GM21367 (cell line): ENCODE measurements at regions not wholly inside any gene's neighbourhood (a gene's known extent, or its start where the extent isn't known, plus 50 kb on each side); places are given as distances from the start of the nearest gene placed in this dataset.

Experiments
- ATAC-seq: cut with Tn5 transposase; IDR thresholded peaks from one replicate; pipeline ENCODE4 v1.9.1; 2021; ENCODE audit not compliant: unreplicated experiment

DNA sequence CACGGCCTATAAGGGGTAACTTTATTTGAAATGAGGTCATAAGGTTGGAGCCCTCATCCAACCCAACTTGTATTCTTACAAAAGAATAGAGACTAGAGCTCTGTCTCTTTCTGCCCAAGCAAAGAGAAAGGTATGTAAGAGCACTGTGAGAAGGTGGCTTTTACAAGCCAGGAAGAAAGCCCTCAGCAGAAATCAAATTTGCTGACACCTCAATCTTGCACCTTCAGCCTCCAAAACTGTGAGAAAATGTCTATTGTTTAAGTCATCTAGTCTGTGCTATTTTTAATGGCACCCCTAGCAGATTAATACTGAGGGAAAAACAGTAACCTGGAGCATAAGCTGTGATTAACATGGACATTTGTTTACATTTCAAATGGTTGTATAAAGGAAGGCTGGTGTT lies 860.7 kb downstream of the PCDH7 start:
- no peak for ATAC-seq

DNA sequence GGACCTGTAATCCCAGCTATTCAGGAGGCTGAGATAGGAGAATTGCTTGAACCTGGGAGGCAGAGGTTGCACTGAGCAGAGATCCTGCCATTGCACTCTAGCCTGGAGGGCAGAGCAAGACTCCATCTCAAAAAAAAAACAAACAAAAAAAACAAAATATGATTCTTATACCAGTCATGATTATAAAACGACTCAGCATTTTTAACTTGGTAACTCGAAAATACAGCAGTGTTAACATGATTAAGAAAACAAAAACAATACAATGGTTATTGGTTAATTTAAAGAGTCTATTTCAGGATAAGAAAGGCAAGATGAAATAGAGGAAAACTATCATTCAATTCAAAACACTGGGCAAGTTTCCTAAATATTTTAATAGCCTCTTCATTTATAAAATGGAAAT lies 865.3 kb downstream of the PCDH7 start:
- no peak for ATAC-seq

DNA sequence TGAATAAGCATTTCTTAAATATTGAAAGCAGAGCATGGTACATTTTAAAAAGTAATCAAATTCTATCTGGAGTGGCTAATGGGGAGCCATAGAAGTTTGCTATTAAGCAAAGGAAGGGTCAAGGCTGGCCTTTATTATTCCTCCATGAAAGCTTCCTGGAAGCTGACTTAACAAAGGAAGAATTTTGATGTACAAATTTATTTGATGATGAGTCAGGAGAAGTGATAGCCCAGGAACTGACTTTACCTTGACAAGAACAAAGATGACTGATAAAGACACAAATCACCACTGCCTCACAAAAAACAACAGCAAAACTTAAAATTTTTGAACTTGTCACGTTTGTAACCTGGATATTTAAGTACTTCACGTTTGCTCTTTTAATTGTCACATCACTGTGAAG lies 872.1 kb downstream of the PCDH7 start:
- ATAC-seq, result no peak

DNA sequence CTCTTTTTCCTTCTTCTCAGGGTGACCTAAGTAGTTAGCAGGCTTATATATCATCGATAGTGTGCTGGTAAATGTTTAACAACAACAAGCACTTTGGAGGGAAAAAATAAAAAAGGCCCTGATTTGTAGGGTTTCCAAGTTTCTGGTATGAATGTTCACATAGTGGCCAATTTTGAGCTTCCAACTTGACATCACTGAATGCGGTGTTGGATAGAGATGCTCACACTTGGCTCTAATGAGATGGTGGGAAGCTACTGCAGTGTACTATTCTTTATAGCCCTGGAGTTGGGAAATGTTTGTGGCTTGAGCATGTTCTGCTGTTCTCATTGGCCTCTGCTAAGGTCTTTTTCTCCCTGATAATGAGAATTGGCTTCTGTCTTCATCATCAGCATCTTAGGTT lies 875.3 kb downstream of the PCDH7 start:
- no peak for ATAC-seq

DNA sequence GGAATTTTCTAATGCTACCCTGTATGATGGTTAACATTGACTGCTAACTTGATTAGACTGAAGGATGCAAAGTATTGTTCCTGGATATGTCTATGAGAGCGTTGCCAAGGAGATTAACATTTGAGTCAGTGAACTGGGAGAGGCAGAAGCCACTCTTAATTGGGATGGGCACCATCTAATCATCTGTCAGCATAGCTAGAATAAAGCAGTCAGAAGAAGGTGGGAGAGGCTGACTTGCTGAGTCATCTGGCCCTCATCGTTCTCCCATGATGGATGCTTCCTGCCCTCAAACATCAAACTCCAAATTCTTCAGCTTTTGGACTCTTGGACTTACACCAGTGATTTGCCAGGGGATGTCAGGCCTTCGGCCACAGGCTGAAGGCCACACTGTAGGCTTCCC lies 878.5 kb downstream of the PCDH7 start:
- ATAC-seq, result no peak

DNA sequence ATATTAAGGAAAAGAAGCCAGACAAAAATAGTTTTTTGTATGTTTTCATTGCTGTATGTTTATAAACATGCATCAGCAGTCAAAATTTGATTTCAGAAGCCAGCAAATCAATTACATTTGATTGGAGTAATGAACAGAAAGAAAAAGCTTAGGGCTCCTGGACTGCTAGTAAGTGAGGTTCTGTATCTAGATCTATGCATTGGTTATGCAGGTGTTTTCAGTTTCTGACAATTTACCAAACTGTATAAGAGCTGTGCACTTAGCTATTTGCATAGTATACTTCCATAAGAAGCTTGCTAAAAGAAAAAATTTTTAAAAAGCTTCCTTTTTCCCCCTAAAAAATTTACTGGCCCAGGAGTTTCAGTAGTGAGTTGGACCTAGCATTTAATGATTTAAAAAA lies 881.6 kb downstream of the PCDH7 start:
- no peak for ATAC-seq

DNA sequence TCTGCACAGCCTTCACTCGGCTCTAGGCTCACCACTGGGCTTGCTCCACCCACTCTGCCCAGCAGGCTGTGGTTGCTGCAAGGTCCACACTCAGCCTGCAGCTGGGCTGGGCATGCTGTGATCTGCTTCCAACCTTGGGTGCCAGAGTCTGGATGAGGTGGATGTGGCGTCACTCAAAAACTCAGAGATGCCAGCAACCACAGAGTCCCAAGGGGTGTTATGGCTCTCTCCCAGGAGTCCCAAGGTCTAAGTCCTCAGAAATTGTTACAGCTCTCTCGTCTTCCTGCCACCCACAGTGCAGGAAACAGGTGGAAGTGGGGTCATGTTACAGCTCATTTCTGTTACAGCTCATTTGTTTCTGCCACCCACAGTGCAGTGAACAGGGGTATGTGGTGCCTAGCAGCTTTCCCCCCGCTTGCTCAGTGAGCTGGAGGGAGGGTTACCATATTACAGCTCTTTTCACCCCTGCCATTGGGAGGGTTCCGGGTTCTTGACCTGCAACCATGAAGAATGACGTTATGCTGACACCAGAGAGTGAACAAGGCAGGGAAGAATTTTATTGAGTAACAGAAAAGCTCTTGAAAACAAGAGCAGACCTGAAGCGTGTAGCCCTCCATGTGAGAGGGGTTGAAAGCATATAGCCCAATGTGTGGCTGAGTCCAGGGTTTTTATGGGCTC lies 893.9 kb downstream of the PCDH7 start:
- no peak for ATAC-seq

DNA sequence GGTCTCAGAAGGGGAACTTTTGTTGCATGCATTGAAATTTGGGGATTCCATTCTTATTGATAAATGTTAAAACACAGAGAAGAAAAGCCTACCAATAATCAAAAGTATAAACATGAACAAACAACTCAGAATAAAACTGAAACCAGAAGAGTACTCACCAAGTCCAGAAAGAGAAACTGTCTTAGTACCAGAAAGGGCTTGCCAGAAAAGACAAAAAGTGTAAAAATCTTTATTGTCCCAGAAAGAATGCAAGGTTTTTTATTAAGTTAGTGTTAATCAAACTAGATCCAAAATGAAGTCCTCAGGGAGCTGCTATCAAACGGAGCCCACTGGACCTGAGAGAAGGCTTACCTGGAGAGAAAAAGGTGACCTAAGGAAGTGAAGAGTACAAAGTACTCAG lies 897.5 kb downstream of the PCDH7 start:
- ATAC-seq, result no peak

DNA sequence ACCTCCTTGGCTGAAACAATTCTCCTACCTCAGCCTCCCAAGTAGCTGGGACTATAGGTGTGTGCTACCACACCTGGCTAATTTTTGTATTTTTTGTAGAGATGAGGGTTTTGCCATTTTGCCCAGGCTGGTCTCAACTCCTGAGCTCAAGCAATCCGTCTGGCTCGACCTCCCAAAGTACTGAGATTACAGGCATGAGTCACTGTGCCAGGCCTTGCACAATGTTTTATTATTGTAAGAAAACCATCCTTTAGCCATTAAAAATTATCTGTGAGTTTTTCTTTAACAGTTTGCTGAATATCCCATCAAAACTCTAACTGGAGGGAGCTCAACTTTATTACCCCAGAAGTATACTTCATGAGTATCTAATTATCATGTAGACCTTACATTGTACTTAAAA lies 900.3 kb downstream of the PCDH7 start:
- no peak for ATAC-seq

DNA sequence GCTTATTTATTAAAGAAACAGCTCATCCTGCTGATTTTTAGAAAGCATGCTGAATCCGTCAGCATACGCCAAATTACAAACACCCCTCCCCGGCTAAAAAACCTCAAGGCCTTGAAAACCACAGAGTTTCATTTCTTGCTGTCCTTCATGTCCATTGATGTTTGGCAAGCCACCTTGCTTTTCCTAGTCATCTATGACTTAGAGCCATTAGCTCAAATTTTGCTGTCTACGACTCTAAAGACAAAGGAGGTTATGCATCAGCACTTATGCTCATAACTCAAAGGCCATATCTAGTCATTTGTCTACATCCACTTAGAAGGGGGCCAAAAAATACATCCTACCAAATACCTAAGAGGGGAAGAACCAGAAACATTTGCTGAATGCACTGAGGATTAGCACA lies 925.1 kb downstream of the PCDH7 start:
- no peak for ATAC-seq

DNA sequence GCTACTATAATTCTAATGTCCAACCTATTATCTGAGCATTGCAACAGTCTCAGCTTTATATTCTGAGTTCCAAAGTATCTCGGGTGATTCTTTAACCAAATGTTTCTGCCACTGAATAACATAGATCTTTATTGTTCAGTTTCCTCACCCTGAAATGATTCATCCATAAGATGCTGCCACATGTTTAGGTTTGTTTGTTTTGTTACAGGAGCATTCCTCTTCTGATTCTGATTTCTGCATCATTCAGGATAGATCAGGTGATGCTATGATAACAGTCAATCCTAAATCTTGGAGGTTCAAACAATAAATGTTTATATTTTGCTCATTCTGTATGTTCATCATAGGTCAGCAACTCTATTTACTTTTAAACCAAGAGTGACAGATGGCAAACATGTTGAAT lies 927.6 kb downstream of the PCDH7 start:
- no peak for ATAC-seq

DNA sequence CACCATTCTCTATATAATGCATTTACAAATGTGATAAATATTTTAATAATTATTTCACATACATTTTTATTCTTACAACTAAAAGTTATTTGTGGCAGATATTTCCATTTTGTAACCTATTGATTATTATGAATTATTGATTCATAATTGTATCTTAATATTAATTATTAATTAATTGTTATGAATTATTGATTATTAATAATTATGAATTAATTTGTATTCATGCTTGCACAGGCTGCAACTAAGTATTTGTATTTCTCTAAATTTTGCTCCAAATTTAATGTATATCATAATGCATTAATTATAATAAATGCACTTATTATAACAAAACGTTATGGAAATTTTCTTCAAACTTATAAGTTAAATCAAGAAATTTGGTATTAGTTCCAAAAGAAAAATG lies 929.7 kb downstream of the PCDH7 start:
- no peak for ATAC-seq

DNA sequence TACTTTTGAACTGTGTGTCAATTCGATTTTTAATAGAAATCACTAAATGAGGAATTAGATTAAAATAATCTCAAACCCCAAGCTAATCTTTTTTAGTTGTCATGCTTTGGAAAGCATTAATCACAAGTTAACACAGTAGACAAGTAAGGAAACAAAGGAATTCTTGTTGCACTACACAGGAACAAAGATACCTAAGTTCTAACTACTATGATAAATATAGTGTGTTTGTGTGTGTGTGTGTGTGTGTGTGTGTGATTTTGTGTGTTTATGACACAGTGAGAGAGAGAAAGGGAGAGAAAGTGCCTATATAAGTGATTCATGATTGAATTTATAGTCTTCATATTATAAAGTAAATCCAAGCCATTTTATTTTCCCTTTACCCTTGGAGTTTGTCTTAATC lies 931.4 kb downstream of the PCDH7 start:
- ATAC-seq, result no peak

DNA sequence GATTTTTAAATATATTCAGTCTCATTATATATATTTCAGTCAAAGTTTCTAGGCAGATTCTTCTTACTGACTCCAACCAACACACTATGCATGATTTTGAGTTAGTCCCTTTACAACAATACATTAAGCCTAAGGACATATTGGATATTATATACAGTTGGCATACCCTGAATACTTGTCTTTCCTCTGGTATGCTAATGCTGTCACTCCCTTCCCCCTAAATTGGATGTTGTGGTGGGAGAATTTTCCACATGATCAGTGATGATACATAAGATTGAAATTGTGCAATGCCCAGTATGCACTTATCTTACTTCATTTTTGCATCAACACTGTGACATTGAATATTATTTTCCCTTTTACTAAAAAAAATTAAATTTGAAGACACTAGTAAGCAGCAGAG lies 935.2 kb downstream of the PCDH7 start:
- ATAC-seq, result no peak

DNA sequence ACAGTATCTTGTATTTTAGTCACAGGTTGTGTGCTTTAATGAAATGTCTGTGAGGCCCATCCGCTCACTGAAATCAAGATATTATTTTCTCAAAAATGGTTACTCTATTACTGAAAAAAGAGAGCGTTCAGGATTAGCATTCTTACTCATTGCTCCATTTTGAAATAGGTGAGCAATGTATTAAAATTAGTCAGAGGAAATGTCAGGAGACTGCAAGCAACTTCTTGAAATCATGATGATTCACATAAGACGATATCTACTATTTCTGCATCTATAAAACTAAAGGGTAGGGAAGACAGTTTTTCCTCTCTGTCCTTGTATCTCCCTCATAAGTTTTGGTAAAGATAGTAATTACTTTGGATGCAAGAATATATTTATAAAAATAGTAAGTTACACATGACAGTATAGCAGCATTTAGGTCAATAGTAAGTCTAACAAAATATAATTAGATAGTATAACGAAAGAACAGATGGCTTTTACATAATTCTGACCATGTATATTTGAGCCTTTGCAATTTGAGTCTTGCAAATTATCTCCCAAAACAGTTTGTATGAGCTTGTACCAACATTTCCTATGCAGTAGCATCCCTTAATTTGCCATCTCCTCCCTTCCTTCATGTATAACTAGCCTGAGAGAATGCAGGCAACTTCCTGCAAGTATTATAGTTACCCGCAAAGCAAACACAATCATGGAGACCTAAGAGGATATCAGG lies 937.8 kb downstream of the PCDH7 start:
- no peak for ATAC-seq

DNA sequence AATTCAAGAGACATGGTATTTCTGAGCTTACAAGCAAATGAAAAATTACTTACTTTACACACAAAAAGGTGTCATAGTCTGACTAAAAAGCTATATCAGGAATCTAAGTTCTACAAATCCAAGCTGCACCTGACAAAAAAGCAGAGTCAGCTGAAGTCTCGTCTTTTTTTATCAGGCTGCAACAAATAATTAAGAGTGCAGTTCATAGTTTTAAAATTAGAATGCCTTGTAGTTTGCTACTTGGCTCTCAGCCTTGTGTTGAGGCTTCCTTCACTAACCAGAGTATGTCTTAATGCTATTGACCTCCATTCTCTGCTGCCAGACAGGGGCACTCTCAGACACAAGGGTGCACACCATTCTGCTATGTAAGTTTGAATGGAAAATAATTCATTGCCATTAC lies 940.7 kb downstream of the PCDH7 start:
- ATAC-seq, result no peak

DNA sequence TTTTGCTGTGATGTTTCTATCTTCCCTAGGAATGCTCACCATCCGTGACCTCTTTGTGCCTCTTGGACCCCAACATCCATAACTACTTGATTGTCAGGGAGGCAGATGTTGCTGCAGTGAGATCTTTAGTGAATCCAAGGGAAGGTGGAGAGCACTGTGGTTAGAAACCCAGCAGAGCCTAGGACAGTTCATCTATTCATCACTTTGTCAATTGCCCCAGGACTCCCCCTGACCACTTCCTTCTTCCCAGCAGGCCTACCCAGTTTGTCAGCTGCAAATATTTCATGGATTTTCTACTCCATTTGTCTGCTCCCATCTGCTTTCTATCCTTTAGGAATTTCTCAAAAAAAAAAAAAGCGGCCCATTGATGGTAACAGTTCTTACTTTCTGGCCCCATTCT lies 942.8 kb downstream of the PCDH7 start:
- no peak for ATAC-seq

DNA sequence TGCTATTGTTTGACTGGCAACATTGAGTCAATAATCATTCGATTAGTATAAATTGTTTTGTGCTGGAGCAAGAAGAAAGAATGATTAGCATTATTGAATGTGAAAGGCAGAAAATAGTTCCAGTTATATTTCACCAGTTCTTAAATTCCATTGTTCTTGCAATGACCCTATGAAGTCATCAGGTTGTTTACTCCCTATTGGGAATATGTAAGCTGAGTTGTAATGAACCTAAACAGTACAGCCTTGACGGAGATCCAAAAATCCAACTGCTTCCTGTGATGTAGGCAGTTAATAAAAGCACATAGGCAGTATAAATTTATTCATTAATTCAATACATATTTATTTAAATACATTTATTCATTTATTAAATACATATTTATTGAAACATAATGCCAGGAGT lies 947.5 kb downstream of the PCDH7 start:
- ATAC-seq, result no peak

DNA sequence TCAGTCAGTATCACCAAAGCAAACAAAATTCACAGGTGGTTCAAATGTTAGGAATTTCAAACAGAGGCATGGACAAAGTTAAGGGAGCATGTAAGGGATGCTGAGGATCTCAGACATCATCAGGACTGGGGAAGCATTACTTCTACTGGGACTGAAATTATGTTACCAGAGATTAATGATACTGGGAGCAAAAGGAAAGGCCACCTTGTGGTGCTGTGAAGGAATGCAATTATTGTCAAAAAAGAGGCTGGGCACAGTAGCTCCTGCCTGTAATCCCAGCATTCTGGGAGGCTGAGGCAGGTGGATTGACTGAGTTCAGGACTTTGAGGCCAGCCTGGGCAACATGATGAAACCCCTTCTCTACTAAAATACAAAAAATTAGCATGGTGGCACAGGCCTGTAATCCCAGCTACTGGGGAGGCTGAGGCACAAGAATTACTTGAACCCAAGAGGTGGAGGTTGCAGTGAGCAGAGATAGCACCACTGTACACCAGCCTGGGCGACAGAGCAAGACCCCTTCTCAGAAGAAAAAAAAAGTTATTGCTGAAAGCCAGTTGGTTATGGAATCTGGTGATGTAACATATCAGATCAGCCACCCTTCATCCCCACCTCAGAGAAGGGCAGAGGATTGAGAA lies 954.3 kb downstream of the PCDH7 start:
- ATAC-seq, result no peak

DNA sequence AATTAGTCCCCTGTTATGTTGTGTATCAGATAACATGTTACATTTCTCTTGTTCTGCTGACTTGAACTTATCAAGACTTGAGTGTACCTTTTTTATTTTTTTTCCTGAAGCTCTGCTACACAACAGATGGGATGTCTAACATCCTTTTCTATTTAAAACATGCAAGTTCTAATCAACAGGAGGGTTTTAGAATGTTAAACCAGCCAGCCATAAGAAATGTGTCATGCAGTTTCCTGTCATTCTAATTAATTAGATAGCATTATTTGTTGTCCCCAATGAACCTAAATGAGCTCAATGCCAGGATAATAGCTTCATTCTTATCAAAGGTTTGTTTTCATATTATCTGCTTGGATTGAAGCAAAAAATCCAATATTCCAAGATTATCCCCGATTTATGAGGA lies 958.2 kb downstream of the PCDH7 start:
- ATAC-seq, result no peak

DNA sequence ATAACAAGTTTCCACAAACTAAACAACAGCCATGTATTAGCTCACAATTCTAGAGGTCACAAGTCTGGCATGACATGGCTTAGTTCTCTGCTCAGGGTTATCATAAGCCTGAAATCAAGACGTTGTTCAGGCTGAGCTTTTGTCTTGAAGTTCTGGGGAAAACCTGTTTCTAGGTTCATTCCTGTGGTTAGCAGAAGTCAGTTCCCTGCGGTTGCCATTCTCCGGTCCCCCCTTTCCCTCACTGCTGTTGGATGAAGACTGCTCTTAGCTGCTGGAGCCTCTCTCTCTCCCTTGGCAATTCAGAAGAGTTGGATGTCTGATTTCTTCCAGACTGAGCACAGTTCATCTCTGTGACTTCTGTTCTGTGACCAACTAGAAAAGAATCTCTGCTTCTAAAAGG lies 962.6 kb downstream of the PCDH7 start:
- no peak for ATAC-seq

DNA sequence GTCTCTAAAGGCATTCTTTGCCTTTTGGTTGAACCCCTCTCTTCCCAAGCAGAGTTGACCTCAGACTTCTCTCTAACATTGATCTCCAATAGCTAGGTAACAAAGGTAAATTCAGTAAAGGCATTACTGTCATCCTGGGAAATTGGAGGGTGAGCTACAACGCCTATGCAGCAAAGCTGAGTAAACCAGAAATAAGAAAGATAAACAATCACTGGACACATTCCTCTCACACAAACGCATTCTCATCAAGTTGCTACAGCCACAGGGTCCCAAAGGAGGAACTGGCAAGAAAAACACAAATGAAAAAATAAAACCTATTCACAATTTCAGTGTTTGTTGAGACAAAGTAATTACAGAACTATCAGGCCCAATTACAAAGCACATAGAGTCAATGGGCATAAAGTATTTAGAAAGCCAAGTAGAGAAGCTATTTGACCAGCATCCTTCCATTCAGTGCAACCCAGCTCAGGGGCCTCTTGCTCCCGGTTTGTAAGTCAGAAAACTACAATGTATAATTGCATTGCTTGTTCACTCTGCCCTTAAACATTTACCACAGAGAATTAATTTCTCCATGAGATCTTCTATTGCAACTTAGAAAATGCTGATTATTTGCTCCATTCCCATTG lies 967.7 kb downstream of the PCDH7 start:
- ATAC-seq, result no peak
